ENCODE measurements at regions not wholly inside any gene's neighbourhood (a gene's known extent, or its start where the extent isn't known, plus 50 kb on each side); places are given as distances from the start of the nearest gene placed in this dataset.
A peak's percentile ranks its signal among the peaks of the same experiment; 100 is the strongest.

DNA sequence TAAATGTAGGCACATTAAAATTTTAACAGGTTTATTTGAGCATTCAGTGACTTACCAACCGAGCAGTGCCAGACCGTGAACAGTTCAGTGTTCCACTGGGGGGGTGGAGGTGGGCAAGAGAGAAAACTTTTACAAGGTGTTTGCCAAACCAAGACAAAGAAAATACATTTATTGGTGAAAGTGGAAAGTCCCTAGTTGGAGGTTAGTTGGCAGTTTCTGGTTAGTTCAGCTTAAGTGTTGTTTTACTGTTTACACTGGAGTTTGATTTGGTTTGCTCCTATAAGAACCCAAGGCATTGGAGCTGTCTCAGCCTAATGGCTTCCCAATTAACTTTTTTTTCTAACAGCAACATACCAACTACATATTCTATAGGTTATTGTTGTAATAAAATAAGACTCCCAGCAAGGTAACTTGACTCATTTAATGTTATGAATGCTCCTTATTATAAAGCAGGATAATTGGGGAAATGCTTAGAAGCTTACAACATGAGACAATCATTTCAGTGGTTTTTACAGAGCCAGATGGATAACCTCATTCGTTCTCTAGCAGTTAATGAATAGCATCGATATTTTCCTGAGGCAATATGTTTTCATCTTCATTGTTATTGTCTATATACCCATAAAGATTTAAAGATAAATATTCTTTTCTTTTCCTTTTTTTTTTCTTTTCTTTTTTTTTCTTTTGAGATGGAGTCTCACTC lies 115.8 kb downstream of the ETNK1 start:
- DNase-seq (ENCODE audit: low spot score): no peak

DNA sequence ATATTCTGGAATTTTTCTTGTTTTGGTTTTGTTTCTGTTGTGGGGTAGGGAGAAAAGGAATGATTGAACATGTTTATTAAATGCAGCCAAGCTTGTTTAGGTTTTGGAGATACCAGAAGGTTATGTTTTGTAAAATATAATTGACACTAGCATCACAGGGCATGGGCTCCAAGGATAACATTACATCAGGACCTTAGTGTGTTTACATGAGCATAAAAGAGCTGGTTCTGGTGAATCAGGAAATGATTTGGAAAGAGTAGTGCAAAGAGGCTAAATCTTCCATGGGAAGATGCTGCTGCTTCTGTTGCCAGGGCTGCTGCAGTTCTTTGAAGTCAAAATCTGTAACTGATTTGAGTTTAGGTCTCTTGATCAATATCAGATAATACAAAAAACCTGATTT lies 118.7 kb downstream of the ETNK1 start:
- no peak for DNase-seq (ENCODE audit: low spot score)

DNA sequence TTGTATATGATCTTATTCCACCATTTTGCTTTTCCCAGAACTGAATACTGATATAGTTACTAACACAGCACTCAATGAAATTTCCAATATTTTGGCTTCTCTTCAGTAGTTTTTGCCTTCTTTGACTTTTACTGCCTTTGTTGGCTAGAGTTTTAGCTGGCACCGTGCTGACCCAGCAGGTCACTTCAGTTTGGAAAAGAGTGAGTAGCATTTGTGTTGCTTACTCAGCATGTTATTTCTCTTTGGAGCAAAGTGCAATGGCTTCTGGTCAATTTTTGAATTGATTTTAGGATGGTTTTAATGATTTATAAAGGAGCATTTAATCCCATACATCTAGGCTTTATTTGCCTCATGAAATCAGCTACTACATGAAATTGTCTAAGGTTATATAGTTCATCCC lies 119.2 kb downstream of the ETNK1 start:
- no peak for DNase-seq (ENCODE audit: low spot score)

DNA sequence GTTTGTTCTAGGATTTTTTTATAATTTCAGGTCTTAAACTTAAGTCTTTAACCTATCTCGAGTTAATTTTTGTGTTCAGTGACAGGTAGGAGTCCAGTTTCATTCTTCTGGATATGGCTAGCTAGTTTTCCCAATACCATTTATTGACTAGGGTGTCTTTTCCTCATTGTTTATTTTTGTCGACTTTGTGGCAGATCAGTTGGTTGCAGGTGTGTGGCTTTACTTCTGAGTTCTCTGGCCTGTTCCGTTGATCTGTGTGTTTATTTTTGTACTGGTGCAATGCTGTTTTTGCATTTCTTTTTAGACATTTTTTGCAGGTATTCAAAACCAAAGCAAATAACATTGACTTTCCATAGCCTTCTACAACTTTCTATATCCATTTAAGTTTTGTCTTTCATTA lies 121.7 kb downstream of the ETNK1 start:
- DNase-seq (ENCODE audit: low spot score): no peak

DNA sequence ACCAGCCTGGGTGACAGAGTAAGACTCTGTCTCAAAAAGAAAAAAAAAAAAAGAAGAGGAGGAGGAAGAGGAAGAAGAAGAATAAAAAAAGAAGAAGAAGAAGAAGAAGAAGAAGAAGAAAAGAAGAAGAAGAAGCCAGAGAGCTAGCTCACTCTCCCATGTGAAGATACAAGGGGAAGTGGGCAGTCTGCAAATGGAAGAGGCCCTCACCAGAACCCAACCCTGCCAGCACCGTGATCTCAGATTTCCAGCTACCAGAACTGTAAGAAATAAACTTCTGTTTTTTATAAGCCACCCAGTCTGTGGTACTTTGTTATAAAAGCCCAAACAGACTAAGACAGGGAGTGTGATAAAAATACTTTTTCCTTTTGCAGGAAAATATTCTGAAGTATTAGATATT lies 130.7 kb downstream of the ETNK1 start:
- no peak for DNase-seq (ENCODE audit: low spot score)

DNA sequence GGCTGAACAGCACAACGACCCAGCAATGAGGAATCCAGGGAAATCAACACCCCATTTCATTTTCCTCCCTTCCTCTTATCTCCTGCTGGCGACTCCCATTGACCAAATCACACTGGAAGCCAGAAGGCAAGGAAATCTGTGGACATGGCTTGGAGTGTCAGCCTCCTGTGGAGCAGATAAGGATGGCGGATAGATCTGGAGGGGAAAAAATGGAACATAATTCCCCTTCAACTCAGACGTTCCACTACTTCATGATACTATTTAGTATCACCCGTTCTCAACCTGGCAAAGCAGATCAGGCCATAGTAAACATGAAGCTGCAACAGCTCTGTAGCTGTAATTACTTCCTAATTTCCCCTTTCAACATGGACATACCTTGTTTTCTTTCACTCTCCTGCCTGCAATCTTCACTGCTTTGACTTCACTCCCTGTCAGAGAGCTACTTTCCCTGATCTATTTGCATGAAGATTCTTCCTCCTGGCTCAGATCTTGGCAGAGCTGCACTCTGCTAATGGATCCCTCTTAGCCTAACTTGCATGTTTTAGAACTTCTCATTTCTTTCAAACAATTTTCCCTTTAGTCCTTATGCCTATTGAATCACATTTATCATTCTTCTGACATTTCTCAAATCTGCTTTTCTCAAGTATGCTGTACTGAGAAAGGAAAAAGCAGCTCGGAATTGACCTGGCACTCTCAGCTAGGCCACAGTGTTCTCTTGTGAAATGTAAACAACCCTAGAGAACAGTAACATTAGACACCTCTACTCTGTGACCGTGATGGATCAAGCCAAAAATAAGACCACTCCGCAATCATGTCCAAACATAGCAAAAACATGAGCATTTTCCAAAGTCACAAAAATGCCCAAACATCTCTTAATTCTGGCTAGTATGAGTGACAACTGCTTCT lies 135.1 kb downstream of the ETNK1 start:
- no peak for DNase-seq (ENCODE audit: low spot score)

DNA sequence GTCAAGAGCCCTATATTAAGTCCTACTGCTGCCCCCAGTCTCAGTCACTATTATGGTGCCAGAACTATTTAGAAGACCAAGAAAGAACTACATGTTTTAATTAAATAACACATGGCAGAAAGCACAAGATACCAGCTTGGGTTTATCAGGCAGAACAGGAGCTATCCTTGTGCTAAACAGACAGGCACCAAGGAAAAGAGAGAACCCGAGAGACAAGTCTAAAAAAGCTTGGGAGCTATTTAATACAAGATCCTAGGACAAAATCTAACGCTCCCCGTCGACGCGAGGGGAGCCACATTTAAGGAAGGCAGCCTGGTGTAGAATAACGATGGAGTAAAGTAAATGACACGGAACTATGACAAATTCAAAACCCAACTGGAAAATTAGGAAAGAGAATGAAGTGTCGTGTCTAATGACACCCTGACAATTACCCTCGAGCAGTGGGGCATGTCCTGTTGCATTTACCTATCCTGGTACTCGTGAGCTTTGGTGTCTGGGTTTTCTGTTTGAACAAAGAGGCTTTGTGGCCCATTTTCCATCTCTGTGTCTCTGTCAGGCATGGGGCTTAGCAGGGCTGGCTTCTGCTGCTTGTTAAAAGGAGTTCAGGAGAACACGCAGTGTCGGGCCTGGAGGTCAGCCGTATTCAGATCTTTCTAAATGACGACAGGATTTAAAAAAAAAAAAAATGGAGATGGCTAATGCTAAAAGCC lies 140.6 kb downstream of the ETNK1 start:
- no peak for DNase-seq (ENCODE audit: low spot score)

DNA sequence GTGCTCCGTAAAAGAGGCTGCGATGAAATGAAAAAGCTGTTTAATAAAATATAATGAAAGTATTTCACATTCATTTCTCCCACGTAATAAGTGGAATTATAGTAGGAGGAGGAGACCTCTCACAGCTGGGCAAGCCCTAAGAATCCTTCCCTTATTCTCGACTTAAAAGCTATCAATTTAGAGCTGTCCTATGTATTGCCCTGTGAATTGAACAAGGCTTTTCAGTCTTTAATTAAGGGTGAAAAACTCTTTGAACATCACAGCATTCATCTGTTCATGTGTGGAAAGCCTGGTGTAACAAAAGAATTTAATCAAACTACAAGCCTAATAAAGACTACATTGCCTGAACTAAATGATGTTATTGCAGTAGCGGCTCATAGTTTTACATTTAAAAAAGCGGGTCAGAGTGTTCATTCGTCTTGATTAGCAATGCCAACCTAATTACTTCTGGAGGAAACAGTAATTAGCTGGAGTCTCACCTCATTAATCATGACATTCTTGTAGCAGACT lies 142.0 kb downstream of the ETNK1 start:
- no peak for DNase-seq (ENCODE audit: low spot score)

DNA sequence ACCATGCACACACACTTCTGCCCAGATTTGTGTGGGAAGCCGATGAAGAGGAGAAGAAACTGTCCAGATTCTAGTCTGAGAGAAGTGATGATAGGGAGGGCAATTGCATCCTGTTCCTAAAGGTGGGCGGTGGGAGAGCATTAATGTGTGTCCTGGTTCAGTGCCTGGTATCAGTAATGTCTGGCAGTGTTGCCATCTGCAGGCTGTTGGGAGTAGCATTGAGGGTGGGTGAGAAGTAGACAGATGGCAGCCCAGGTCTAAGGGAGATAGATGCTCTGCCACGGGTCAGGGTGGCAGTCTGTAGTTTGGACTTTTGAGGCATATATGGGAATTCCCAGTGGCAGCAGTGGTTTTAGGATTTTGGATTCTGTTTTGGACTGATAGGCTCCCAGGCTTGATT lies 156.4 kb downstream of the ETNK1 start:
- no peak for DNase-seq (ENCODE audit: low spot score)

DNA sequence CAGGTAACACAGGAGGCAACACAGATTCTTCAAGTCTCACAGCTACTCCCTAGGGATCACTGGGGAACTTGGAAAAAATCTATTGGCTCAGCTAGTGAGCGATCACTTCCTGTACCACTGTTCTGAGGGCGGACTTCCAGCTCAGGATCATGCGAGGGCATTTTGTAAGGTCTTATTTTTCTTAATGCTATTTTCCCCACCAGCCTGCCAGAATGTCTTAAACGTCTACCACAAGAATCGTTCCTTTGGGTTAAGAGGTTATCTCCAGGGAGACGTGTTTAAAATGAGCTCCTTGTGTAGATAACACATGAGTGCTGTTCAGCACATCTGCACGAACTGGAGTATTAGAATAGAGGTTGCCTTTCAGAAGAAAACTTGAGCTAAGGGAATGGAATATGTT lies 162.6 kb downstream of the ETNK1 start:
- DNase-seq (ENCODE audit: low spot score): no peak

DNA sequence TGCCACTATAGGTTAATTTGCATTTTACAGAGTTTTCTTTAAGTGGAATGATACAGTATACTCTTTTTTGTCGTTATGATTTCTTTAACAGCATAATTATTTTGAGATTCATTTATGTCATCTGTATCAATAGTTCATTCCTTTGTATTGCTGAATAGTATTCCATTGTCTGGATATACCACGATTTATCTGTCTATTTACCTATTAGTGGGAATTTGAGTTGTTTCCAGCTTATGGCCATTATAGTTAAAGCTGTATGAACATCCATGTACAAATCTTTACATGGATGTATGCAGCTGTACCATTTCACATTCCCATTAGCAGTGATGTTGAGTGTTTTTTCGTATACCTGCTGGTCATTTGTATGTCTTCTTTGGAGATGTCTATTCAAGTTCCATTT lies 163.9 kb downstream of the ETNK1 start:
- DNase-seq (ENCODE audit: low spot score): no peak

DNA sequence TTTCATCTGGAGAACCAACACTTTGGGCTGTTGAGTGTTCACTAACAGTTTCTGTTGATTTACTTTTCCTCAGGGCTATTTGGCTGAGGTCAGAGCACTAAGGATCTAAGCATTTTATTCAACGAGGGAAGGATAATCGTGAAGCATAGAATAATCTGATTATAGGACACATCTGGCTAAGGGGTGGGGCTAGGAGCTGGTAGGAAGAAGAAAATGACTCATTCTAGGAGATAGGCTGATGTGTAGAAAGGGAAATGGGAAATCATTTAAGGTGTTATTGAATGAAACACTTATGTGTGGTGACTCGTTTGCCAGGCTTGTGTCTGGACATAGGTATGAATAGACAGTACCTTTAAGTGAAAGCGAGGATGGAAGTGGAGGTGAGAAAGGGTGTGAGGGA lies 167.2 kb downstream of the ETNK1 start:
- DNase-seq (ENCODE audit: low spot score): no peak

DNA sequence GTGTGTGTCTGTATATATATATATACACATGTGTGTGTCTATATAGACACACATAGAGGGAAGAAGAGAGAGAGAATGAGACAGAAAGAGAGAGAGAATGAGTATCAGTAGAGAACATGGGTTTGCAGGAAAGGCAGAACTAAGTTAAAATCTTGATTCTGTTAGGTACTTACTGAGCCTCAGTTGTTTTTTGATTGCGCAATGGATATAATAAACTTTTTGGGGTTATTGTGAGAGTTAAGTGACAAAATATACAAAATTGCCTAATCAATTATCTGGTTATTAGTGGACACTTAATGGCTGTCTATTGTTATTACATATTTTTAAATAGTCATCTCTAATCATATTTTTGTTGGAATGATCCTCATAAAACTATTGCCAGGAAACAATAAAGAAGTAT lies 169.0 kb downstream of the ETNK1 start:
- DNase-seq (ENCODE audit: low spot score): no peak

DNA sequence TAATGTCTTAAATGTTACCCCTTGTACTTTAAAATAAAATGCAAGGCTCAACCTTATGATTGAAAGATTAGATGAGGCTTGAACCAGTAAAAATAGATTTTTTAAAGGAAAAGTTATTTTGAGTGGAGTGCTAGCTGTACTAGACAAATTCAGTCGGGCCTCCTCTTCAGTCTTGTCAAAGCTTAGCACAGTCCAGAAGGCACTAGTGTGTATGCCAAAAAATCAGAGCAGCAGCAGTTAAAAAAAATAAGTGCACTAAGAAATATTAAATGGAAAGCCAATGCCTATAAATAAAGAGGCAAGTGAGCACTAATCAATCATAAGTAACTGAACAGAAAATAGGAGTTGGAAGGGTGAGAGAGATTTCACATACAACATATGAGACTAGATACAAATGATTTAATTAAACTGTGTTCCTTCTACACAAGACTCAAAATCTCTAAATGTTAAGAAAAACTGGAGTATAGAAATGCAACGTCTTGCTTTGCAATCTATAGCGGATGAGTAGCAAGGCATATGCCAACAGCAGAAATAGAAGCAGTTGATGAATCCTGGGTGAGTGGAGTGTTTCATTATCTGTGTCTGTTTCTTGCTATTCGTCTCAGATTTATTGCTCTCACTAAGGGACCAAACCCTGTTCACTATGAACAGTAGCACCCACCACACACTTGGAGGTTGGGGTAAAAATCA lies 172.1 kb downstream of the ETNK1 start:
- no peak for DNase-seq (ENCODE audit: low spot score)

DNA sequence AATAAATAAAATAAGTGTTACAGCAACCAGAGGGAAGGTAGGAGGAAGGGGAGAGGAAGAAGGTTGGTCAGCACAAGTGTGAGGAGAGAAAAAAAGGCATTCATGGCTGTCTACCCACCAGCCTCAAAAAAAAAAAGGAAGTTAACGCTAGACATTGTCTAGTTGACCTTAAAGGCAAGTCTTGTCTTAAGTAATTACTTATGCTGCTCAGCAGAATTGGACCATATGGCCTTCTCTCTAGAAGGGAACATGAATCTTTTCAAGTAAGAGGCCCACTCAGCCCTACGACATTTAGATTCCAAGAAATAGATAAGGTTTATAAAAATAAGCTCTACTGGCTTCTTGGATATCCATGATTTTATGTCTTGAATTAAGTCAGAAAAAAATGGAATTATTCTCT lies 172.7 kb downstream of the ETNK1 start:
- no peak for DNase-seq (ENCODE audit: low spot score)

DNA sequence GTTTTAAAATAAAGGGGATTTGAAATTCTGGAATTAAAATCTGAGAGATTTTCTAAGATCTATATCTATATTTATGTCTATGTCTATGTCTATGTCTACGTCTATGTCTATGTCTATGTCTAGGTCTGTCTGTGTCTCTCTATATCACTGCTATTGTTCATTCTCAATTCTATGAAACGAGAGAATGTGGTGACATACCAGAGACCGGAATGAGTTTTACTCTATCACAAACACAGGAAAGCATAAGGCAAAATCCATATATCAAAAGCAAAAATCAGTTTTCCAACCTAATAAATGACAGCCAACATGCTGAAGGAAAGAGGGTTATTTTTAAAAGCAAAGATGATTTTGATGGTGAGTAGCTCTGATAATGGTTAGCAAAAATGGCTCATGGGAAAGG lies 173.1 kb downstream of the ETNK1 start:
- no peak for DNase-seq (ENCODE audit: low spot score)

DNA sequence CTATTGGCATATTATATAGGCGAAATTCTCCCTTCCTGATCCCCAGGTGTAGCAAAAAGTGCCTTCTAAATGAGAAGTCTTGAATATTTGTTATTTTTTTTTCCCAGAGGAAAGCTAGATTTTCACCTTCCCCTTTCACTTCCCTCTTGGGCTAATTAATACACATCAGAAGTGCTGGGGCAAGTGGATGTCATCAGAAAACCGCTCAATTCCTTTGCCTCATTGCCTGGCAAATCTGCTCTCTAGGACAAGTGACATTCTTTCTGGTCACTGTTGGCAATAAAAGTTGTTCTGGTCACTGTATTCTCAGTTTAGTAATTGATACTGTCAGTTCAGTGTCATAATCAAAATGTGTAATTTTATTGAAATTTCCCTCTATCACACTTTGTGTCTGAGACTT lies 174.5 kb downstream of the ETNK1 start:
- DNase-seq (ENCODE audit: low spot score): no peak

DNA sequence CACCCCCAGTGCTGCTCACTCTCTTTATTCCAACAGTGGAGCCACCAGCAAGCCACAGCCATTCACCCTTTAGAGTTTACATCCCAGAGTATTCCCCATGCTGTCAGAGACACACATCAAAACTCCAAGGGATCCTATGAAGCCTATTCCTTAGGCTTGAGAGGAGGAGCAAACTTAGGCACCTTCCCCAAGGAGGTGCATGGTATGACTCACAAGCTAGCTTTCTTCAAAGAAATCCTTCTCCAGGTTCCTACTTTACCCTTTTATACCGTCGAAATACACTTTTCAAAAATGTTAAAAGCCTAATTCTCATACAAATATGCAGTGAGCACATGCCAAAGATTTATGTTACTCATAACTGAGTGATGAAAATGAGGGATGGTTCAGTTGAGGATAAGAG lies 175.4 kb downstream of the ETNK1 start:
- DNase-seq (ENCODE audit: low spot score): no peak

DNA sequence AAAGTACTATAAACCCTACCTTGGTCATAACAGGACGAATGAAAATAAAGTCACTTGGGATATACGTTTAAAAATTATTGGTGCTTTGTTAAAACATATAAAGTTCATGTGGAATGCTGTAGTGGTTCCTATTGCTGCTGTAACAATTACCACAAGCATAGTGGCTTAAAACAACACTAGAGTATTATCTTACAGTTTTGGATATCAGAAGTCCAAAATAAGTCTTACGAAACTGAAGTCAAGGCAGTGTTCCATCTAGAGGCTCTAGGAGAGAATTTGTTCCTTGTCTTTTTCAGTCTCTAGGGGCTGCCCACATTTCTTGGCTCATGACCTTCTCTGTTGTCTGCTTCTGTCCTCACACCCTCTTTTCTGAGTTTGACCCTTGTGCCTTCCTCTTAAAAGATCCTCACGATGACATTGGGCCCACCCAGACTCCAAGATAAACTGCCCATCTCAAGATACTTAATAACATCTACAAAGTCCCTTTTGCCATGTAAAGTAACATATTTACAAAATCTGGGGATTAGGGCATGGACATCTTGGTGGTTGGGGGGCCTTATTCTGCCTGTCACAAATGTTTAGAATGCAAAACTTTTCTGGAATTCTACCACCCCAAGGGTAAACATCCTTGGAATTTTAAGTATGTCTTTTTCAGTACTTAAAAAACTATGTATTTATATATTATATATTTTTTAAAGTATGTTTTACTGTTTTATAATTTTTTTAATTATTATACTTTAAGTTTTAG lies 178.1 kb downstream of the ETNK1 start:
- DNase-seq (ENCODE audit: low spot score): no peak

DNA sequence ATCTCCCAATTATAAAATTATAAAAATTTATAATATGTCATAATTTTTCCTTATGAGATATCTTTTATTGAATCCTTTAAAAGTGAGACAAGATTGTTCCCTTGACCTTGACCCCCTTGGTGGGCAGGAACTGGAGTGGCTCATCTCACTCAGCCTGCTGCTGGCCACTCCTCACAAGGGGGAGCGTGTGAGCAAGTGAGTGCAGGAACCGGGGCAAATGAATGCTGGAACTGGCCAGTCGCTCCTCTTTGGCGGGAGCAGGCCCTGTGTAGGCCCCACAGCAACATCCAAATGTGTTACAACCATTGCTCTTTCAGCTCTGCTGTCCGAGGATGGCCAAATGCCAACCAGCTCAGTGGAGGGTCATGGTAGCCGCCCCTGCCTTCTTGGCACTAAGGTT lies 178.8 kb downstream of the ETNK1 start:
- peak; percentile 14 for DNase-seq (ENCODE audit: low spot score)

DNA sequence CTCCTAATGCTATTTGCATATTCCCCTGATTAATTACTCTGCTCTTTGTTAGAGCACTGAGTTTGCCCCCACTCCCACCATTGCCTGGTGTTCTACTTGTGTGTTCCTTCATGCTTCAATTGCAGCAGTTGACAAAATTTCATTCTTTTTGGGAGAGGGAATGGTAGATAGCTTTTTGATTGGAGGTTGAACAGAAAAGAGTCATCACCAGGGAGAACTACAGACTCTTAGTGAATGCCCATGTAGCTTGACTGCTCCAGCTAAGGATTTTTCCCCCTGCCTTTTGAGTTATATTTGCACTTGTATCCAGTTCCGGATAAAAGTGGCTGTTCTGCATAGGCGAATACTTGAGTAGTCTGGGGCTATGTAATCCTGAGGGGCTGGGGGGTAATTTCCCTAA lies 183.9 kb downstream of the ETNK1 start:
- no peak for DNase-seq (ENCODE audit: low spot score)

DNA sequence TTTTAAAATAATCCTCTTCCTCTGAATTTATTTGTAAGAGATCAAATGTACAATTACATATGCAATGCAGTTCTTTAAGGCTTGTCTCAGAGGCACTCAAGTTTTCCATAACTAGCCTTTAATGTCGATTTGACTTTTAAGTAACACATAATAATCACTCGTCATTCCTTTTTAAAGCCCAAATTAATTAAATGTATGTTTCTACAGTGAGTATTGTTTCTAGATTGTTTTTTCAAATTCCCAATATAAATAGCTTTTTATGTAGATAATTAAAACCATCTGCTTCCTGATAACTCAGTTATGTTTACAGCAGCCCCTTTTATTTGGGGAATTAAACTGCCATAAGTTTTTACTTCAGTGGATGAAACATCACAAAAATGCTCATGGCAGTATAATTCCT lies 185.1 kb downstream of the ETNK1 start:
- no peak for DNase-seq (ENCODE audit: low spot score)

Data from HuH-7 (cell line).